NT2/D1 (cell line): ENCODE measurements at regions not wholly inside any gene's neighbourhood (a gene's known extent, or its start where the extent isn't known, plus 50 kb on each side); places are given as distances from the start of the nearest gene placed in this dataset.

ENCODE experiments used
- SUZ12 ChIP-seq: IDR thresholded peaks from 2 replicates; pipeline ENCODE4 v1.6.1; 2011; ENCODE audit not compliant: insufficient read length, insufficient read depth; ENCODE audit errors: extremely low read depth
- YY1 ChIP-seq: IDR thresholded peaks from 2 replicates; pipeline ENCODE4 v1.6.1; 2011; ENCODE audit not compliant: insufficient read length, insufficient read depth

GRCh38 chr2:145023334-145023934 lies 503.5 kb upstream of the ZEB2 start:
- TF ChIP-seq YY1 = no peak
- no peak for TF ChIP-seq SUZ12
